GM12878 (cell line): ENCODE measurements at regions not wholly inside any gene's neighbourhood (a gene's known extent, or its start where the extent isn't known, plus 50 kb on each side); places are given as distances from the start of the nearest gene placed in this dataset.

Experiments
- ATAC-seq: fragments of 200-7000 bp; cut with Tn5 transposase; 3 replicates; pipeline ENCODE4 v1.9.1; 2020; ENCODE audit warnings: mild to moderate bottlenecking, moderate library complexity
- BruUV-seq: library from RNA; stranded (reverse); fragments of 400-500 nt; replicated peaks from 2 replicates; lab custom pipeline; 2021; lab: Mats Ljungman, UMichigan
- CTCF ChIA-PET: fragments of 300-600 bp; sonication (Branson Sonifier 250); formaldehyde crosslinking; extraction: SDS; loops from one replicate; lab custom pipeline; 2021; ENCODE audit warnings: inconsistent platforms; lab: Yijun Ruan, JAX
- POLR2A ChIA-PET: fragments of 350-600 bp; formaldehyde crosslinking; extraction: SDS; loops from one replicate; lab custom pipeline; 2021; ENCODE audit warnings: inconsistent platforms; lab: Charles Lee
- RAD21 ChIA-PET: fragments of 300-600 bp; sonication (Branson Sonifier 250); formaldehyde crosslinking; loops from one replicate; lab custom pipeline; 2023; ENCODE audit warnings: antibody characterized with exemption; ENCODE audit not compliant: unreplicated experiment; lab: Charles Lee
- SMC1A ChIA-PET: fragments of 300-600 bp; sonication (Branson Sonifier 250); formaldehyde crosslinking; loops from one replicate; lab custom pipeline; 2023; ENCODE audit not compliant: unreplicated experiment, uncharacterized antibody; lab: Charles Lee
- DNase-seq: peaks from one replicate; pipeline ENCODE4 v3.0.0-alpha.2; 2011; ENCODE audit warnings: low read depth, low spot score
- FAIRE-seq: peaks from 3 replicates; lab custom pipeline; 2011; peaks lifted over from hg19 to GRCh38; lab: Jason Lieb, UNC
- H2AFZ ChIP-seq: 2 replicates; pipeline ENCODE4 v1.6.0; 2011; ENCODE audit warnings: low read depth, low read length, control low read depth; ENCODE audit not compliant: control insufficient read depth
- H3K27ac ChIP-seq: 2 replicates; pipeline ENCODE4 v1.5.1; 2011; ENCODE audit warnings: control low read depth; ENCODE audit not compliant: control insufficient read depth, insufficient read depth
- H3K27me3 ChIP-seq, 2 experiments: replicated peaks in 1 of 2; 2 replicates each; pipeline versions ENCODE4 v1.6.0 to v1.6.1; 2011; ENCODE audit warnings: low read length in 1 of 2; ENCODE audit not compliant: control insufficient read depth in 2 of 2, insufficient read depth in 2 of 2
- H3K36me3 ChIP-seq, 2 experiments: 2 replicates each; pipeline ENCODE4 v1.5.1; 2011; ENCODE audit warnings: low read length in 1 of 2; ENCODE audit not compliant: control insufficient read depth in 2 of 2, insufficient read depth in 2 of 2
- H3K4me1 ChIP-seq: 2 replicates; pipeline ENCODE4 v1.6.1; 2011; ENCODE audit warnings: mild to moderate bottlenecking, low read length, moderate library complexity, mixed read lengths; ENCODE audit not compliant: control insufficient read depth, insufficient read depth
- H3K4me2 ChIP-seq: 2 replicates; pipeline ENCODE4 v1.6.0; 2011; ENCODE audit warnings: control low read depth; ENCODE audit not compliant: control insufficient read depth, insufficient read depth
- H3K4me3 ChIP-seq: fragments of 200-600 bp; sonication (generic); 2 replicates; pipeline ENCODE4 v1.5.1; 2016
- H3K79me2 ChIP-seq: 2 replicates; pipeline ENCODE4 v1.6.0; 2011; ENCODE audit warnings: low read length; ENCODE audit not compliant: control insufficient read depth, insufficient read depth
- H3K9ac ChIP-seq: 2 replicates; pipeline ENCODE4 v1.8.0; 2011; ENCODE audit warnings: low read length, control low read depth, mixed read lengths; ENCODE audit not compliant: control insufficient read depth, insufficient read depth
- H3K9me3 ChIP-seq: replicated peaks from 3 replicates; pipeline ENCODE4 v1.5.1; 2011; ENCODE audit warnings: mild to moderate bottlenecking, low read length; ENCODE audit not compliant: control insufficient read depth, insufficient read depth
- H4K20me1 ChIP-seq: 2 replicates; pipeline ENCODE4 v1.6.0; 2011; ENCODE audit not compliant: control insufficient read depth, insufficient read depth
- ATF3 ChIP-seq: IDR thresholded peaks from 2 replicates; pipeline ENCODE4 v1.6.1; 2011; ENCODE audit warnings: low read depth, mild to moderate bottlenecking, low read length, moderate library complexity, borderline replicate concordance; ENCODE audit errors: extremely low read depth
- IKZF1 ChIP-seq: fragments of 450-650 bp; conservative IDR thresholded peaks from 2 replicates; pipeline ENCODE4 v1.6.1; 2017; ENCODE audit warnings: antibody characterized with exemption, mild to moderate bottlenecking
- MXI1 ChIP-seq: fragments of 150-350 bp; IDR thresholded peaks from 2 replicates; pipeline ENCODE4 v1.6.1; 2011; ENCODE audit warnings: low read depth, mild to moderate bottlenecking, inconsistent platforms, low read length, improper control_type of control experiment
- NFIC ChIP-seq: IDR thresholded peaks from 2 replicates; pipeline ENCODE4 v1.6.1; 2012; ENCODE audit warnings: low read depth, mild to moderate bottlenecking, inconsistent platforms, low read length, moderate library complexity
- REST ChIP-seq: IDR thresholded peaks from 2 replicates; pipeline ENCODE4 v1.6.1; 2012; ENCODE audit warnings: mild to moderate bottlenecking, low read depth, low read length
- RFX5 ChIP-seq: IDR thresholded peaks from 2 replicates; pipeline ENCODE4 v1.6.1; 2011; ENCODE audit warnings: low read depth, low read length, improper control_type of control experiment
- SREBF2 ChIP-seq: IDR thresholded peaks from 2 replicates; pipeline ENCODE4 v1.6.1; 2012; ENCODE audit warnings: mild to moderate bottlenecking, low read length
- ZBED1 ChIP-seq: IDR thresholded peaks from 2 replicates; pipeline ENCODE4 v1.6.1; 2016; ENCODE audit warnings: borderline replicate concordance
- ZBTB11 ChIP-seq: fragments of 450-650 bp; formaldehyde crosslinking; IDR thresholded peaks from 2 replicates; pipeline ENCODE4 v1.5.0; 2022; ENCODE audit warnings: mild to moderate bottlenecking, missing genetic modification characterization
- ZBTB40 ChIP-seq: fragments of 450-650 bp; IDR thresholded peaks from 2 replicates; pipeline ENCODE4 v1.6.1; 2016; ENCODE audit warnings: mild to moderate bottlenecking, moderate library complexity, borderline replicate concordance
- in situ Hi-C: fragments of 300-500 bp; cut with MboI; formaldehyde crosslinking; loops from 9 replicates; pipeline ENCODE4 v1.14.3; 2018; ENCODE audit warnings: mixed read lengths
- intact Hi-C: fragments of 100-400 bp; cut with micrococcal nuclease; formaldehyde crosslinking; loops from one replicate; pipeline ENCODE4 v1.14.2; 2022; ENCODE audit not compliant: unreplicated experiment

DNA sequence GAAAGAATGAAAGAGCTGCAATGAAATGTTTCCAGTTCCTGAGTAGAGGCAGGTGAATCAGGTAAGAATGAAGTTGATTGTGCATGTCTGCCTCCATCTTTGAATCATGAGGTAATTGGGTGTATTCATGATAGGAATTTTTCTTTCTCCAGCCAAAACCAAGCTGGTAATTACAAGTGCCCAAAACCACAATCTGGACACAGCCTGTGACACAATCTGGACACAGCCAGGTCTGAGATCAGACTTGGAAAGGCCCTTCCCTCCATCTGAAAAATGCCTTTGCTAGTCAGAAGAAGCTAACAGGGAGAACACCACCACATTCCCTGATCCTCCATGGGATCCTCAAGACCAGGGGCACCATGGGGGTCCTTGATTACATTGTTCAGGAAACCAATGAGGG is 338.5 kb upstream of the THBS1 start:
- H2AFZ ChIP-seq, result no peak overlapping the region
- FAIRE-seq (no peak), ATAC-seq (no peak), DNase-seq (no peak)
- no peak overlapping the region for H3K4me3 ChIP-seq
- no peaks in the 10 kb centered on the region for H3K79me2 ChIP-seq
- H3K9me3 ChIP-seq, result no peaks in the 10 kb centered on the region
- in situ Hi-C loops (no loop called here), intact Hi-C loops (no loop called here)
- H4K20me1 ChIP-seq, result no peaks in the 10 kb centered on the region
- SMC1A ChIA-PET, result no interaction called here
- no peaks in the 10 kb centered on the region for H3K4me1 ChIP-seq
- CTCF ChIA-PET, result interaction anchor here (1.2 to 1.8 kb wide), 2 partner anchors 29 to 422 kb away, joined by 3 to 4 read pairs; no protein-coding TSS in a partner anchor
- H3K27me3 ChIP-seq, result no peaks in the 10 kb centered on the region
- H3K9ac ChIP-seq, result no peak overlapping the region
- no peak overlapping the region for H3K27ac ChIP-seq
- POLR2A ChIA-PET, result no interaction called here
- no TSS peak for BruUV-seq
- no peaks in the 10 kb centered on the region for H3K36me3 ChIP-seq
- no peak overlapping the region for H3K4me2 ChIP-seq
- RAD21 ChIA-PET, result no interaction called here
- no peak for TF ChIP-seq MXI1
- no peak for TF ChIP-seq REST
- no peak for TF ChIP-seq ZBTB40
- no peak for TF ChIP-seq ZBED1
- no peak for TF ChIP-seq NFIC
- TF ChIP-seq ZBTB11 (CRISPR knock-in tag), result no peak
- TF ChIP-seq ATF3, result no peak
- TF ChIP-seq IKZF1, result no peak
- no peak for TF ChIP-seq SREBF2
- no peak for TF ChIP-seq RFX5
